Spleen (tissue), 11 donors: ENCODE measurements at regions not wholly inside any gene's neighbourhood (a gene's known extent, or its start where the extent isn't known, plus 50 kb on each side); places are given as distances from the start of the nearest gene placed in this dataset.

Experiments
- DNase-seq: peaks from one replicate; pipeline ENCODE4 v3.0.0-alpha.2; 2020
- H3K27ac ChIP-seq, 8 donors: fragments of 200-600 bp; sonication (generic) in 7 of 8; 1 replicate in 4 of 8; 2 replicates in 4 of 8; pipeline versions ENCODE4 v1.5.0 to v1.8.0; 2016 to 2021; ENCODE audit warnings: inconsistent platforms in 4 of 8, mild to moderate bottlenecking in 4 of 8, moderate library complexity in 1 of 8
- H3K27me3 ChIP-seq, 7 donors: fragments of 200-600 bp; sonication (generic) in 6 of 7; replicated peaks in 1 of 7; 1 replicate in 4 of 7; 2 replicates in 3 of 7; pipeline versions ENCODE4 v1.5.0 to v1.8.0; 2016 to 2021; ENCODE audit warnings: inconsistent platforms in 3 of 7, mild to moderate bottlenecking in 1 of 7
- H3K36me3 ChIP-seq, 6 donors: fragments of 200-600 bp; sonication (generic) in 5 of 6; 1 replicate in 4 of 6; 2 replicates in 2 of 6; pipeline versions ENCODE4 v1.5.0 to v1.8.0; 2016 to 2021; ENCODE audit warnings: inconsistent platforms in 2 of 6
- H3K4me1 ChIP-seq, 6 donors: fragments of 200-600 bp; sonication (generic) in 5 of 6; 1 replicate in 3 of 6; 2 replicates in 3 of 6; pipeline versions ENCODE4 v1.5.0 to v1.8.0; 2016 to 2021; ENCODE audit warnings: inconsistent platforms in 3 of 6
- H3K4me3 ChIP-seq, 8 donors: fragments of 200-600 bp; sonication (generic) in 7 of 8; 1 replicate in 4 of 8; 2 replicates in 4 of 8; pipeline versions ENCODE4 v1.5.0 to v1.8.0; 2016 to 2021; ENCODE audit warnings: inconsistent platforms in 4 of 8, mild to moderate bottlenecking in 4 of 8, moderate library complexity in 2 of 8
- H3K9me3 ChIP-seq, 8 donors: fragments of 200-600 bp; sonication (generic) in 7 of 8; 1 replicate in 4 of 8; 2 replicates in 4 of 8; pipeline versions ENCODE4 v1.5.0 to v1.8.0; 2016 to 2021; ENCODE audit warnings: inconsistent platforms in 4 of 8
- CTCF ChIP-seq, 11 experiments: fragments of 200-600 bp in 7 of 11; fragments of 450-650 bp in 4 of 11; sonication (generic) in 4 of 11; IDR thresholded peaks in 8 of 11; conservative IDR thresholded peaks in 3 of 11; 1 replicate in 7 of 11; 2 replicates in 4 of 11; pipeline versions ENCODE4 v1.4.0 to v1.8.0; 2016 to 2021; ENCODE audit warnings: antibody characterized with exemption in 11 of 11, inconsistent platforms in 4 of 11, mild to moderate bottlenecking in 1 of 11
- POLR2A ChIP-seq, 3 donors: fragments of 450-650 bp; IDR thresholded peaks; one replicate each; pipeline ENCODE4 v1.5.1; 2017; ENCODE audit warnings: antibody characterized with exemption in 3 of 3, mild to moderate bottlenecking in 1 of 3
- POLR2AphosphoS5 ChIP-seq, 3 donors: sonication (generic); formaldehyde crosslinking; IDR thresholded peaks; one replicate each; pipeline ENCODE4 v1.5.1; 2017; ENCODE audit warnings: antibody characterized with exemption in 3 of 3
- WGBS, 5 donors: extraction: QIAGEN DNeasy Blood & Tissue Kit in 3 of 5; methylation state at CpG; one replicate each; pipeline versions ENCODE4 v1.1.5 to v1.1.7; 2013 to 2018; 5-methylcytosine and 5-hydroxymethylcytosine counted together
- intact Hi-C: fragments of 100-400 bp; cut with DNase I; formaldehyde crosslinking; loops from one replicate; pipeline ENCODE4 v1.15.0; 2023; ENCODE audit warnings: low total_unique reads
- donor health status: healthy with polysubstance abuse.
- donor health status: DM: no; HTN: no; CAD: no; lungs with moderate emphysema.
- donor health status: DM: no; HTN: no; CAD: no.
- donor health status: Bipolar disorder and iron deficiency.
- donor health status: healthy.
- donor health status: DM: no; HTN: no; CAD: no.
- donor health status: DM: yes; HTN: yes; CAD: no.

GRCh38 chr10:31605426-31605825, 286.4 kb downstream of the ZEB1 start:
- Histone ChIP-seq H3K27ac (no peak overlapping the region), H3K4me3 (no peak overlapping the region), H3K27me3 (peaks cover 0 to 12% (median 0%) of the 10 kb centered on the region in 7 donors), H3K36me3 (no peaks in the 10 kb centered on the region), H3K9me3 (no peaks in the 10 kb centered on the region), H3K4me1 (peaks cover 0 to 20% (median 7%) of the 10 kb centered on the region in 6 donors)
- WGBS, 5 donors: 88 to 97% (median 94%) methylated on average over 4 of the region's 4 CpGs
- intact Hi-C loops: no loop called here
- TF ChIP-seq POLR2A (IDR thresholded peaks at IDR 0.05): no peak
- DNase-seq: no peak

GRCh38 chr10:31604646-31605170, 285.7 kb downstream of the ZEB1 start:
- Histone ChIP-seq H3K4me3 (no peak overlapping the region), H3K27ac (no peak overlapping the region), H3K36me3 (no peaks in the 10 kb centered on the region), H3K9me3 (no peaks in the 10 kb centered on the region), H3K27me3 (peaks cover 0 to 12% (median 0%) of the 10 kb centered on the region in 7 donors), H3K4me1 (peaks cover 0 to 20% (median 7%) of the 10 kb centered on the region in 6 donors)
- DNase-seq: no peak
- 93 to 96% (median 95%) methylated on average over 4 of the region's 4 CpGs for WGBS, 5 donors
- intact Hi-C loops: no loop called here
- TF ChIP-seq POLR2AphosphoS5 (IDR thresholded peaks at IDR 0.05): no peak
- TF ChIP-seq POLR2A (IDR thresholded peaks at IDR 0.05): no peak
- no peak for TF ChIP-seq CTCF (IDR thresholded peaks at IDR 0.05 in 8 of 11, conservative IDR thresholded peaks at IDR 0.05 in 3 of 11)

DNA sequence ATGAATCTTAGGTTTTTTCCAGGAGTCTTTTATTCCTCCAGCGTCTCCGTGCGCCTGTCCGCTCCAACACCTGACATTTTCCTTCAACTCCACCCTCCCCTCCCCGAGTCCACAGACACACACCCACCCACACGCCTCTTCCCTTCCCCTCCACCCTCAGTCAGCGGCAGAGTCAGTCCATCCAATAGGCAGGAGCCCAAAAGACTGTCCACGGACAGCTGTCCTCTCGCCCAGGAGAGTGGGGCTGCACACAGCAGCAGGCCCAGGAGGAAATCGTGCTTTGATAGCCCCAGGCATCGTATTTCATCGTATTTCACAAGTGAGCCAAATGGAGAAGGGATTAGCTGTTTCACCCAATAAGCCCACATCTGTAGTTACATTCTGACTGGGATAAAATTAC, 285.1 kb downstream of the ZEB1 start:
- H3K4me3 ChIP-seq: peak overlapping the region in 6 of 8 donors; percentile 51 to 83 (median 63)
- H3K9me3 ChIP-seq: no peaks in the 10 kb centered on the region
- TF ChIP-seq POLR2AphosphoS5 (IDR thresholded peaks at IDR 0.05) (no peak), POLR2A (IDR thresholded peaks at IDR 0.05) (no peak), CTCF (IDR thresholded peaks at IDR 0.05 in 8 of 11, conservative IDR thresholded peaks at IDR 0.05 in 3 of 11) (no peak)
- no peak for DNase-seq
- H3K4me1 ChIP-seq: peaks cover 0 to 20% (median 7%) of the 10 kb centered on the region in 6 donors
- intact Hi-C loops: no loop called here
- H3K36me3 ChIP-seq: no peaks in the 10 kb centered on the region
- 81 to 94% (median 85%) methylated on average over 12 of the region's 12 CpGs for WGBS, 5 donors
- peak overlapping the region in 7 of 8 donors; percentile 74 to 86 (median 79) for H3K27ac ChIP-seq
- peaks cover 0 to 12% (median 0%) of the 10 kb centered on the region in 7 donors for H3K27me3 ChIP-seq

- Histone ChIP-seq H3K4me3 (peak overlapping the region; percentile 51 to 83 (median 62)), H3K27me3 (peaks cover 0 to 12% (median 0%) of the 10 kb centered on the region in 7 donors), H3K9me3 (no peaks in the 10 kb centered on the region), H3K36me3 (no peaks in the 10 kb centered on the region), H3K27ac (peak overlapping the region; percentile 46 to 86 (median 78)), H3K4me1 (peaks cover 0 to 20% (median 7%) of the 10 kb centered on the region in 6 donors)
- intact Hi-C loops: no loop called here
- peak; percentile 50 to 86 (median 80) for TF ChIP-seq POLR2AphosphoS5 (IDR thresholded peaks at IDR 0.05)
- TF ChIP-seq POLR2A (IDR thresholded peaks at IDR 0.05): no peak
- TF ChIP-seq CTCF (IDR thresholded peaks at IDR 0.05 in 8 of 11, conservative IDR thresholded peaks at IDR 0.05 in 3 of 11): peak in 2 of 11 experiments; percentile 8 to 18
- whole genome bisulfite sequencing, 5 donors: 7 to 13% (median 8%) methylated on average over 37 to 68 of the region's 68 CpGs
- DNase-seq: peak; percentile 96
These were observed 284.4 kb downstream of the ZEB1 start for GRCh38 chr10:31603235-31604087.
